Naive thymus-derived CD4-positive, alpha-beta T cell (primary cell): ENCODE measurements at regions not wholly inside any gene's neighbourhood (a gene's known extent, or its start where the extent isn't known, plus 50 kb on each side); places are given as distances from the start of the nearest gene placed in this dataset.

Source experiments
- ATAC-seq: fragments of 150-1000 bp; cut with Tn5 transposase; 2 replicates; pipeline ENCODE4 v1.10.0; 2021; ENCODE audit warnings: mild to moderate bottlenecking, moderate library complexity
- CTCF ChIA-PET: fragments of 350-600 bp; sonication (Branson Sonifier 250); formaldehyde crosslinking; loops from one replicate; lab custom pipeline; 2021; ENCODE audit warnings: antibody characterized with exemption; lab: Charles Lee
- POLR2A ChIA-PET: fragments of 350-600 bp; sonication (Branson Sonifier 250); formaldehyde crosslinking; loops from one replicate; lab custom pipeline; 2021; ENCODE audit warnings: antibody characterized with exemption, inconsistent platforms; lab: Charles Lee
- DNase-seq, 9 donors: peaks; one replicate each; pipeline versions ENCODE4 v3.0.0 to v3.0.0-alpha.2; 2020 to 2022; ENCODE audit warnings: mixed read lengths in 1 of 9
- H3K27ac ChIP-seq: one replicate; pipeline ENCODE4 v1.7.0; 2013; ENCODE audit warnings: mild to moderate bottlenecking, low read depth, low read length, moderate library complexity
- H3K27me3 ChIP-seq, 2 donors: one replicate each; pipeline ENCODE4 v1.7.0; 2013; ENCODE audit warnings: low read length in 2 of 2, mild to moderate bottlenecking in 2 of 2, moderate library complexity in 2 of 2; ENCODE audit not compliant: control insufficient read depth in 2 of 2, insufficient read depth in 2 of 2
- H3K36me3 ChIP-seq, 3 experiments: 1 replicate in 2 of 3; 2 replicates in 1 of 3; pipeline ENCODE4 v1.7.0; 2013; ENCODE audit warnings: low read length in 3 of 3, mild to moderate bottlenecking in 3 of 3, moderate library complexity in 1 of 3; ENCODE audit not compliant: insufficient read depth in 3 of 3, control insufficient read depth in 2 of 3
- H3K4me1 ChIP-seq, 2 donors: one replicate each; pipeline ENCODE4 v1.7.0; 2013; ENCODE audit warnings: low read length in 2 of 2, mild to moderate bottlenecking in 2 of 2, moderate library complexity in 1 of 2; ENCODE audit not compliant: control insufficient read depth in 2 of 2, insufficient read depth in 2 of 2
- H3K4me3 ChIP-seq: 2 replicates; pipeline ENCODE4 v1.7.0; 2013; ENCODE audit warnings: mild to moderate bottlenecking, low read length
- H3K9me3 ChIP-seq, 3 experiments: 1 replicate in 2 of 3; 2 replicates in 1 of 3; pipeline ENCODE4 v1.7.0; 2013; ENCODE audit warnings: low read length in 3 of 3; ENCODE audit not compliant: control insufficient read depth in 2 of 3
- H3K27ac Mint-ChIP-seq, 9 donors: one replicate each; pipeline ENCODE4 v1.8.0; 2020 to 2022; ENCODE audit warnings: mixed read lengths in 9 of 9, mild to moderate bottlenecking in 8 of 9, moderate library complexity in 5 of 9, inconsistent platforms in 2 of 9
- H3K27me3 Mint-ChIP-seq, 5 donors: one replicate each; pipeline ENCODE4 v1.8.0; 2021 to 2022; ENCODE audit warnings: mixed read lengths in 5 of 5, mild to moderate bottlenecking in 1 of 5
- H3K36me3 Mint-ChIP-seq, 5 donors: one replicate each; pipeline ENCODE4 v1.8.0; 2020 to 2022; ENCODE audit warnings: mixed read lengths in 5 of 5, mild to moderate bottlenecking in 3 of 5, inconsistent platforms in 1 of 5
- H3K4me1 Mint-ChIP-seq, 7 donors: one replicate each; pipeline ENCODE4 v1.8.0; 2020 to 2022; ENCODE audit warnings: mixed read lengths in 7 of 7, mild to moderate bottlenecking in 3 of 7, inconsistent platforms in 1 of 7
- H3K4me3 Mint-ChIP-seq, 10 donors: one replicate each; pipeline ENCODE4 v1.8.0; 2020 to 2022; ENCODE audit warnings: mild to moderate bottlenecking in 10 of 10, mixed read lengths in 10 of 10, moderate library complexity in 6 of 10, inconsistent platforms in 2 of 10
- H3K9me3 Mint-ChIP-seq, 11 donors: one replicate each; pipeline ENCODE4 v1.8.0; 2020 to 2022; ENCODE audit warnings: mixed read lengths in 11 of 11, mild to moderate bottlenecking in 4 of 11, inconsistent platforms in 1 of 11, moderate library complexity in 1 of 11
- intact Hi-C, 2 donors: fragments of 100-400 bp; cut with micrococcal nuclease; formaldehyde crosslinking; loops; one replicate each; pipeline ENCODE4 v1.15.1; 2023

DNA sequence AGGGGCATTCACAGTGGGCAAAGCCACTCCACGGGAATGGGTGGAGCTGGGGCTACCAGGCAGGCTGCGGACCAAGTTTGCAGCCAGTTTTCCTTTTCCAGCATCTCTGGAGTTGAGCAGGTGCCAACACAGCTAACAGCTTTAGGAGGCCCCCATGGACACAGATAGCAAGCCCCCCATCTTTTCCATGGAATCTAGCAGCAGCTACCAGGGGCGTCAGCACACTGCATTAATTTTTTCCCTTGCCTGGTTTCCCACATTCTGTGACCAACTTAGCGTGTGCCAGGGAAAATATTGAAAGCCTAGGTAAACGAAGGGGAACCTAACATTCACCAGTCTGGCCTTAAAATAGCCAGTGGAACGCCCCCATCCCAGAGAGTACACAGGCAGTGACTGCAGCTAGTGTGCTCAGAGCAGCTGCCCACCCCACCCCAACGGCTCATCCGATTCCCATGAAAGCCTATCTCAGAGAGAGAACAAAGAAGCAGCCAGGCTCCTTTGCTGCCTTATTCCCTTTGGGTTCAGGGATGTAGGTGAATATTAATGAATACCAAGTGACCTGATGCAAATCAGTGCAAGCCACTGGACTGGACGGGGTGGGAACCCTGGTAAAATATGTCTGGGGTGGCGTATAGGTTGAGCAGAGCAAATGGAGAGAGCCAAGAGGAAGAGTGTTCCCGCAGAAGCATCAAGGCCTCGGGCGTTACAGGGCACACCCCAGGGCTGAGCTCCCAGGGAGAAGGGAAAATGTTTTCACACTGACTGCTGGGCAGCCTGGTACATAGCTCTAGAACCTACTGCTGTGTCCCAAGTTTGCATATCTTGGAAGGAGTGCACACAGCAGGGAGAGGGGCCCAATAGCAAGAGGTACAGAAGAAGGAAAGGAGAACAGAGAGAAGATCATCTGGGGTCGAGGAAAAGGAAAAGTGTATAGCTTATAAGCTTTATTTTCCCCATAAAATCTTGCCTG, 73.9 kb upstream of the SOX9 start:
- no peak overlapping the region for H3K4me3 ChIP-seq
- ChIA-PET CTCF (no interaction called here), POLR2A (no interaction called here)
- Mint-ChIP-seq H3K27me3 (peaks cover 0 to 11% (median 5%) of the 10 kb centered on the region in 5 donors), H3K27ac (no peak overlapping the region), H3K9me3 (peaks cover 0 to 21% (median 7%) of the 10 kb centered on the region in 11 donors), H3K4me1 (no peaks in the 10 kb centered on the region), H3K4me3 (no peak overlapping the region), H3K36me3 (no peaks in the 10 kb centered on the region)
- no peaks in the 10 kb centered on the region for H3K36me3 ChIP-seq
- H3K27ac ChIP-seq: no peak overlapping the region
- intact Hi-C loops: no loop called here
- H3K27me3 ChIP-seq: no peaks in the 10 kb centered on the region
- no peaks in the 10 kb centered on the region for H3K4me1 ChIP-seq
- H3K9me3 ChIP-seq: no peaks in the 10 kb centered on the region
- ATAC-seq (no peak), DNase-seq (no peak)

DNA sequence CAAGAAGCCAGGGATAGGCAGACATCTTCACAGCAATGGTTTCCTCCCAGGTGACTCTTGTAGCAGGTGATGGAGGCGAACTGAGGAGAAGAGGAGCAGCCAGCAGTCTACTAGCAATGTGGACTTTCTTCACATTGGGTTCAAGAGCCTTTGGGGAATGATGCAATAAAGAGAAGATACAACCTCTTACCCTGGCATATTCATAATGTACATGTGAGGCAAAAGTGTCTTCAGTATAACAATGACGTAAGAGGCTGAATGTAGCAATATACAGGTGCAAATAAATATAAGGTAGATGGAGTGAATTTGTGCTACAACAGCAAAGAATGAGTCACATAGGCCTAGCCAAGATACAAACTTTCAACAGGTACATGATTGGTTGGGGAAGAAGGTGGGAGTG, 70.9 kb upstream of the SOX9 start:
- Histone ChIP-seq H3K4me3 (no peak overlapping the region), H3K27ac (no peak overlapping the region), H3K36me3 (no peaks in the 10 kb centered on the region), H3K9me3 (no peaks in the 10 kb centered on the region), H3K27me3 (no peaks in the 10 kb centered on the region), H3K4me1 (no peaks in the 10 kb centered on the region)
- Mint-ChIP-seq H3K27me3 (peaks cover 0 to 16% (median 5%) of the 10 kb centered on the region in 5 donors), H3K27ac (no peak overlapping the region), H3K4me1 (no peaks in the 10 kb centered on the region), H3K36me3 (no peaks in the 10 kb centered on the region), H3K4me3 (no peak overlapping the region), H3K9me3 (peaks cover 0 to 17% (median 7%) of the 10 kb centered on the region in 11 donors)
- intact Hi-C loops: no loop called here
- ChIA-PET CTCF (no interaction called here), POLR2A (no interaction called here)
- ATAC-seq (no peak), DNase-seq (no peak)

- Histone ChIP-seq H3K27me3 (no peaks in the 10 kb centered on the region), H3K4me1 (no peaks in the 10 kb centered on the region), H3K27ac (no peak overlapping the region), H3K4me3 (no peak overlapping the region), H3K36me3 (no peaks in the 10 kb centered on the region), H3K9me3 (no peaks in the 10 kb centered on the region)
- ATAC-seq (no peak), DNase-seq (no peak)
- Mint-ChIP-seq H3K36me3 (no peaks in the 10 kb centered on the region), H3K27me3 (peaks cover 0 to 9% (median 0%) of the 10 kb centered on the region in 5 donors), H3K4me1 (no peaks in the 10 kb centered on the region), H3K9me3 (peaks cover 0 to 17% (median 4%) of the 10 kb centered on the region in 11 donors), H3K27ac (no peak overlapping the region), H3K4me3 (no peak overlapping the region)
- ChIA-PET POLR2A (no interaction called here), CTCF (interaction anchor here (0.6 kb wide), 1 partner anchor 17 kb away, joined by 3 read pairs; no protein-coding TSS in a partner anchor)
- intact Hi-C loops: no loop called here
Observed at GRCh38 chr17:72053036-72053435, 67.8 kb upstream of the SOX9 start.

- Mint-ChIP-seq H3K36me3 (no peaks in the 10 kb centered on the region), H3K4me3 (no peak overlapping the region), H3K4me1 (no peaks in the 10 kb centered on the region), H3K27ac (no peak overlapping the region), H3K27me3 (peaks cover 0 to 9% (median 0%) of the 10 kb centered on the region in 5 donors), H3K9me3 (peaks cover 0 to 15% (median 4%) of the 10 kb centered on the region in 11 donors)
- H3K27ac ChIP-seq: no peak overlapping the region
- no peak overlapping the region for H3K4me3 ChIP-seq
- H3K36me3 ChIP-seq: no peaks in the 10 kb centered on the region
- ATAC-seq (no peak), DNase-seq (no peak)
- POLR2A ChIA-PET: no interaction called here
- CTCF ChIA-PET: interaction anchor here (0.6 kb wide), 1 partner anchor 18 kb away, joined by 3 read pairs; no protein-coding TSS in a partner anchor
- intact Hi-C loops: no loop called here
- no peaks in the 10 kb centered on the region for H3K9me3 ChIP-seq
- no peaks in the 10 kb centered on the region for H3K27me3 ChIP-seq
- H3K4me1 ChIP-seq: no peaks in the 10 kb centered on the region
Observed at GRCh38 chr17:72053449-72053848, 67.4 kb upstream of the SOX9 start.

DNA sequence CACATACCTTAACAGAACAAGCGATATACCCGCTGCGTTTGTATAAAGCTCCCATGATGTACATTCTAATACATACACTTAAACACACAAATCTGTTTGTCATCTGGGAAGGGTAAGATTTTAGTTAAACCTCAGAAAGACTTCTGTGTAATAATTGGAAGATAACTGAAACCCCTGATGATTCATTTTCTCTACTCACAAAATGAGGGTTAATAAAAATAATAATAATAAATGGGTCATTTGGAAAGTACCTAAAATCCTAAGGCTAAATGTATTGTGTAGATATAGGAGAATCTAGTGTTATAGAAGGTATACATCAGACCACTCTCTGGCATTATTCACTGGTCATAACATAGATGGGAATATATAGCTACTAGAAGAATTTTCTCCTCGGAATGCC, 64.7 kb upstream of the SOX9 start:
- POLR2A ChIA-PET: no interaction called here
- ATAC-seq (no peak), DNase-seq (no peak)
- Mint-ChIP-seq H3K9me3 (peaks cover 0 to 12% (median 1%) of the 10 kb centered on the region in 11 donors), H3K4me3 (no peak overlapping the region), H3K27ac (no peak overlapping the region), H3K36me3 (no peaks in the 10 kb centered on the region), H3K27me3 (peaks cover 0 to 5% (median 0%) of the 10 kb centered on the region in 5 donors), H3K4me1 (no peaks in the 10 kb centered on the region)
- H3K27ac ChIP-seq: no peak overlapping the region
- intact Hi-C loops: no loop called here
- CTCF ChIA-PET: interaction anchor here (0.7 kb wide), 1 partner anchor 72 kb away, joined by 3 read pairs; no protein-coding TSS in a partner anchor
- no peaks in the 10 kb centered on the region for H3K9me3 ChIP-seq
- H3K36me3 ChIP-seq: no peaks in the 10 kb centered on the region
- no peak overlapping the region for H3K4me3 ChIP-seq
- H3K27me3 ChIP-seq: no peaks in the 10 kb centered on the region
- no peaks in the 10 kb centered on the region for H3K4me1 ChIP-seq

DNA sequence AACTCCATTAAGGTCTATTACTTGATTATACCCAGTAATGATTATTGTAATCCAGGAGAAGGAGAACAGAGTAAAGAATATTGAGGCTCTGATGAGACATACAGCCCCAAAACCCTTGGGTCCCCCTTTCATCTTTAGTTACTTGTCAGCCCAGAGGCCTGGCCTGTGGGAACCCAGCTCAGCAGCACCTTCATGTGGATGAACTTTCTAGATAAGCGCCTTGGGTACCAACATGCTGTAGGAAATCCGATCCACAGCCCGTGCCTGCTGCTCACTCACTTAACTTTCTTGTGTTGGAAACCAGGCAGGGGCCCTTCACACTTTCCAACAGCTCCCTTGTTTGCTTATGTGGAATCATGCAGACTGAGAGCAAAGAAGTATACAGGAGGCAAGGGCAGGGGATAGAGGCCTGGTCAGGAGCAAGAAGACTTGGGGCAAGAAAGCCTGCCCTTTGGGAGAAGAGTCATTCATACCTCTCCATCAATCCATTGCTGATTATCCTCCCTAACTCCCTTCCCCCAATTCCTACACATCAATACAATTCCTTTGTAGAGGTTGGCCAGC, 64.0 kb upstream of the SOX9 start:
- Histone ChIP-seq H3K4me3 (no peak overlapping the region), H3K9me3 (no peaks in the 10 kb centered on the region), H3K27me3 (no peaks in the 10 kb centered on the region), H3K4me1 (no peaks in the 10 kb centered on the region), H3K36me3 (no peaks in the 10 kb centered on the region), H3K27ac (no peak overlapping the region)
- peaks cover 0 to 9% (median 0%) of the 10 kb centered on the region in 11 donors for H3K9me3 Mint-ChIP-seq
- intact Hi-C loops: no loop called here
- peaks cover 0 to 5% (median 0%) of the 10 kb centered on the region in 5 donors for H3K27me3 Mint-ChIP-seq
- H3K27ac Mint-ChIP-seq: no peak overlapping the region
- no peak overlapping the region for H3K4me3 Mint-ChIP-seq
- H3K4me1 Mint-ChIP-seq: no peaks in the 10 kb centered on the region
- POLR2A ChIA-PET: no interaction called here
- no peak for ATAC-seq
- CTCF ChIA-PET: interaction anchor here (0.7 kb wide), 1 partner anchor 73 kb away, joined by 3 read pairs; no protein-coding TSS in a partner anchor
- DNase-seq: no peak
- H3K36me3 Mint-ChIP-seq: no peaks in the 10 kb centered on the region
